ENCODE measurements at regions not wholly inside any gene's neighbourhood (a gene's known extent, or its start where the extent isn't known, plus 50 kb on each side); places are given as distances from the start of the nearest gene placed in this dataset.

- no peak for TF ChIP-seq ZFHX2 (tag by site-specific recombination; conservative IDR thresholded peaks at IDR 0.05)
- no peak for TF ChIP-seq ZBTB8A (tag by site-specific recombination; IDR thresholded peaks at IDR 0.05)
- TF ChIP-seq TSHZ1 (tag by site-specific recombination; IDR thresholded peaks at IDR 0.05; ENCODE audit: borderline replicate concordance): no peak
- TF ChIP-seq ZIC2 (tag by site-specific recombination; IDR thresholded peaks at IDR 0.05): no peak
- no peak for TF ChIP-seq ZNF366 (tag by site-specific recombination; conservative IDR thresholded peaks at IDR 0.05)
- TF ChIP-seq PRDM6 (tag by site-specific recombination; IDR thresholded peaks at IDR 0.05): no peak
- no peak for TF ChIP-seq ZNF624 (tag by site-specific recombination; IDR thresholded peaks at IDR 0.05)
- no peak for TF ChIP-seq ZNF473 (tag by site-specific recombination; IDR thresholded peaks at IDR 0.05)
- TF ChIP-seq KLF9 (tag by site-specific recombination; IDR thresholded peaks at IDR 0.05; ENCODE audit: low read depth): no peak
- TF ChIP-seq ZNF354C (tag by site-specific recombination; IDR thresholded peaks at IDR 0.05; ENCODE audit: borderline replicate concordance, low read depth): no peak
- TF ChIP-seq ZSCAN18 (tag by site-specific recombination; IDR thresholded peaks at IDR 0.05): no peak
Observed at GRCh38 chr4:11484531-11484930, 55.8 kb upstream of the HS3ST1 start.

GRCh38 chr4:11483046-11483445 lies 54.4 kb upstream of the HS3ST1 start:
- ChIA-PET POLR2A (no interaction called here), CTCF (no interaction called here)
- H3K4me1 ChIP-seq (ENCODE audit: control insufficient read depth, insufficient read depth, low read length): no peaks in the 10 kb centered on the region

More at GRCh38 chr4:11484531-11484930, 55.8 kb upstream of the HS3ST1 start:
- Histone ChIP-seq H3K9me3 (ENCODE audit: control insufficient read depth, insufficient read depth, low read depth, low read length) (no peaks in the 10 kb centered on the region), H3K4me3 (ENCODE audit: low read depth, low read length) (no peak overlapping the region), H3K4me1 (ENCODE audit: control insufficient read depth, insufficient read depth, low read length) (no peaks in the 10 kb centered on the region; the same call in 1 of the 2 replicates), H3K36me3 (ENCODE audit: control insufficient read depth in 2 of 2, insufficient read depth in 1 of 2, low read length in 2 of 2) (no peaks in the 10 kb centered on the region), H3K27ac (ENCODE audit: extremely low read depth, low read depth, low read length) (no peak overlapping the region)
- POLR2A ChIA-PET: no interaction called here
- CTCF ChIA-PET: interaction anchor here (1.0 kb wide), 1 partner anchor 10 kb away, joined by 4 read pairs; no protein-coding TSS in a partner anchor

More at GRCh38 chr4:11483046-11483445, 54.4 kb upstream of the HS3ST1 start:
- TF ChIP-seq BCL11A (tag by site-specific recombination; IDR thresholded peaks at IDR 0.05; ENCODE audit: low read depth) (no peak), ZBTB10 (tag by site-specific recombination; IDR thresholded peaks at IDR 0.05) (no peak), ZNF416 (tag by site-specific recombination; IDR thresholded peaks at IDR 0.05) (no peak), BCL11B (tag by site-specific recombination; IDR thresholded peaks at IDR 0.05; ENCODE audit: low read depth) (no peak), ZNF626 (tag by site-specific recombination; IDR thresholded peaks at IDR 0.05) (no peak), ZNF16 (tag by site-specific recombination; IDR thresholded peaks at IDR 0.05; ENCODE audit: low read depth) (no peak)
- H3K27ac ChIP-seq (ENCODE audit: extremely low read depth, low read depth, low read length): no peak overlapping the region
- no peaks in the 10 kb centered on the region for H3K9me3 ChIP-seq (ENCODE audit: control insufficient read depth, insufficient read depth, low read depth, low read length)
- H3K4me3 ChIP-seq (ENCODE audit: low read depth, low read length): no peak overlapping the region
- no peaks in the 10 kb centered on the region for H3K36me3 ChIP-seq (ENCODE audit: control insufficient read depth in 2 of 2, insufficient read depth in 1 of 2, low read length in 2 of 2)
